ENCODE measurements at regions not wholly inside any gene's neighbourhood (a gene's known extent, or its start where the extent isn't known, plus 50 kb on each side); places are given as distances from the start of the nearest gene placed in this dataset.
"Not testable (repeated sequence)": the region's sequence is repeated elsewhere in the genome, so short reads cannot be mapped to it uniquely, and the experiment has no call there.

DNA sequence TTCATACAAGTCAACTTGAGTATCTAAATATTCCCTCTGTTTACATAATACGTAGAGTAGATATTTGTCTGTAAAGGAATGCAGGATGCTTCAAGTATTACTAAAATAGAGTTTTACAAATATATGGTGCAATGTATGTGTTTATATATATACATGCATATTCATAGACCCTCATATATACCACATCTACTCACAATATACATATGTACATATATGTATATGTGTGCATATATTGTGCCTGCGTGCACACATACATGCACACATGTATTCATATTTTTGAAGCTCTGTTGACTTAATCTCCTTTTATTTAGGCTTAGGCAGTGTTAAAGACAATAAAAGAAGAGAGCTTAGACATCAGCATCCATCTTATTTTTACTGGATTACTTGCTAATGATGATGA is 616.6 kb upstream of the GOT2 start:
- no peak for FAIRE-seq

- FAIRE-seq: no peak
Measured at GRCh38 chr16:59342669-59343068, 608.6 kb upstream of the GOT2 start.

- FAIRE-seq: no peak
Measured at GRCh38 chr16:59341368-59341767, 607.3 kb upstream of the GOT2 start.

DNA sequence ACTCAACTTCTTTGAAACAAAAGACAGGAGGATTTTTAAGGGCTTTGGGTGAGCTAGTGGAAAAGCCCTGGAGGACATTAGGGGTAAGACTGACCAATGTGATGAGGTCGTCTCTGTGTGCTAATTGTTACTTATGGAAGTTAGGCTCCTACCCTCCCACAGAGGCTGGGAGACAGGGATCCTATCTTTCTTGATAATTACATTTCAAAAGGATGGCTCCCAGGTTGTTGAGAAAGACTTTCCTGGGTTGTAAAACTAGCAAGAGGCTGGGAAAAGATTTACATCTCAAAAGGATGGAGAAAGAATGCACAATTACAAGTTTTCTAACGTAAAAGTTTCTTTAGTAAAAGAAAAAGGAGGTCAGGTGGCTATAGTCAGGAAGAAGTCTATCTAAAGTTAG is 605.8 kb upstream of the GOT2 start:
- FAIRE-seq: no peak

DNA sequence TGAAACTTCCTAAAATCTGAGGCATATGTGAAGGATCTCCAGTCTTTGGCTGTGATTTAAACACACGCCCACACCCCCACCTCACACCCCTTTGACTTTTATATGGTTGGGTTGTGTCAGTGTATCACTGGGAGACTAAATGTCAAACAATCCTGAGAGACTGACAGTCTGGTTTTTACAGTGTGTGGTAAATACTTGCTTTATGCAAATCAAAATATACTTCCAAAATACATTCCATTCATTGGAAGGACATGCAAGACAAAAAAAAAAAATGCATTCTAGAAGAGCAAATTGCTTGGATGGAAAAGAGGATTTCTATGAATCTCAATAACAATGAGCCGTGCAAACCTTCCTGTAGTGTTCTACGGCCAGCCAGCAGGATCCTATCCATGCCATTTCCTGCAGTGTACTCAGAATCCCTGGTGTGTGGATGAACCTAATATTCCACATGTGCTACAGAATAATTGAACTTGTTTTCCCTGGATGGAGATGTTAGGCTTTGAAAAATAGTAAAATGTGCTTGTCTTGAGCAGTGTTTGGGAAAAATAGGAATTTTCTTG is 602.1 kb upstream of the GOT2 start:
- no peak for FAIRE-seq

- not testable (repeated sequence) for FAIRE-seq
Measured at GRCh38 chr16:59331708-59332107, 597.6 kb upstream of the GOT2 start.

DNA sequence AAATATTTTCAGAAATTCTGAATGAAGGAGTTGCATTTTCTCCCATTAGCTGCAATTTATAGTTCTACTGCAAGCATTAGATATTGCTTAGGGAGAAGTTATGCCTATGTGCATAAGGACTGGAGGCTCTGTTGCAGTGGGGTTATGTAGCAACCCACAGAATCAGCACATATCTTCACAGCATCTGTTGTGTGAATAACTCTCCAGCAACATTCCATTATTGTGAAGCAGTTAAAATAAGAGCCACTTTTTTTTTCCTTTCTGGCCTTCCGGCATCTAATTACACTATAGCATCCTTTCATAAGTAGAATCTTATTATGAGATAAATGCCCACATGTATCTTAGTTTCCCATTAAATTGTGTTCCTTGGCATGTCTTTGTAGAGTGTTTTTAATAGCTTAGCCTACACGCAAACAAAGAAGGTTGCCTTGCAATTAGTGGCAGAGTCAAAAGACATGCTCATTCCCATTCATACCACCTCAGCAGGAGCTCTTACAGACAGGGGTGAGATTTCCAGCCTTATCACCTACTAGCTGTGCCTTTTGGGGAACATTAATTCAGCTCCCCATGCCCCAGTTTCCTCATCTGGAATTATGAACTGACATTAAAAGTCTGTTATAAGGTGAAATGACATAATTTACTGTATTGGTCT is 596.0 kb upstream of the GOT2 start:
- no peak for FAIRE-seq

DNA sequence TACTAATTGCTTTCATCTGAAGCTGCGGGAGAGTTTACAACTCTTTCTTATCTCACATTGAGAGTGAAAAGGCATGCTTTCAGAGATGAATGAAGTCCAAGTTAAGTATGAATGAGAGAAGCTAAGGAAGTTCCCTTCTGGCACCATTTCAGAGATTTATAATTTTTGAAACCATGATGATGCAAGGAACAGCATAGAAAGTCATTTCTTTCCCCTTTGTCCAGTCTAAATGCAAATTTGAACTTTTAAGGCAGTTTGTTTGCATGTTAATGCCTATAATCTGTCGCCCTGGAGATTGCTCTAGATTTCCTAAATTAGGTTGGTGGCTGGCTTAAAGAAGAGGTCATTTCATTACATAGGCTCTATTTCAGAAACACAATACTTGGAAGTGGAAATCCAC is 594.8 kb upstream of the GOT2 start:
- no peak for FAIRE-seq

DNA sequence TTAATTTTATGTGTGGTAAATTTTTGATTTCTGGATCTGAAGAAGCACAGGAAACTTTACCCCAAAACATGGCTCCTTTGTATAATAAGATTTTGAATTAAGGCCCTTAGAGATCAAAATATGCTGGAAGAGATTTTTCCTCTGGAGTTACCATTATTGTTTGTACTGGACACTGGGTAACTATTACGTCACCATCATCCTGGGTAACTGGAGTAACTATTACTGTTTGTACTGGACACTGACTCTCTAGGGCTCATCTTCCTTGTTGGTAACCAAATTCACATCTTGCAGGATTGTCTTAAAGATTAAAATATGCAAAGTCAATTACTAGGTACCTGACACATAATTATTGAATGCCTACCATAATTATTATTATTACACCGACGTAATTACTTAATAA is 593.8 kb upstream of the GOT2 start:
- no peak for FAIRE-seq

GRCh38 chr16:59326955-59327354 is 592.8 kb upstream of the GOT2 start:
- no peak for FAIRE-seq

DNA sequence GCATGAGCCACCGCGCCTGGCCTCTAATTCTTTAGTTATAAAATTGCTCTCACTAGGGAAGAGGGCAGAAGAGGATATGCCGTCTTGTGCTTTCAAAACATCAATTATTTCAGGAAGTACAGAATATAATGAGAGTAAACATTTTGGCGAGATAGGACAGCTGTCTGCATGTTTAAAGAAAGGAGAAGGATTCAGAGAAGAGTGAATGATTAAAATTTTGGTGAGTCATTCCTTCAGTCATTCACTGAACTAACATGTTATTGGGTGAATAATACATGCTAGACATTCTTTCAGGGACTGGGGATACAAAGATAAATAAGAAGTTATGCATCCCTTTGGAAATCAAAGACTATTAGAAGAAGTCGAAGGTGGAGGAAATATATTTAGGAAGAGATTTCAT is 590.3 kb upstream of the GOT2 start:
- no peak for FAIRE-seq

DNA sequence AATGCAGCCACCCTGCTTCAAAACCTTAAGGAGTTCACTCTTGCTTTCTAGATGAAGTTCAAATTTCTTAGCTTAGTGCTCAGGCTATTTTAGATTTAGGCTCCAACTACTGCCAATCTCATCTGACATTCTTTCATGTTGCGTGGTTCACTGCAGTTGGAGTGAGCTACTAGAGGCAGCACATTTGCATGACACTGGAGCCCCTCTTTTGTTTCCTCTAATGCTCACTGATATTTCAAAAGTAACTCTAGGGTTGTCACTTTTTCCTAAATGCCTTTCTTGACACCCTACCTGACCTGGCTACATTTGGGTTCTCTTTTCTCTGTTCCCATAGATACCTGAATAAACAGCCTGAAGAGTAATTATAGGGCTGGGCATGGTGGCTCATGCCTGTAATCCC is 586.5 kb upstream of the GOT2 start:
- no peak for FAIRE-seq

DNA sequence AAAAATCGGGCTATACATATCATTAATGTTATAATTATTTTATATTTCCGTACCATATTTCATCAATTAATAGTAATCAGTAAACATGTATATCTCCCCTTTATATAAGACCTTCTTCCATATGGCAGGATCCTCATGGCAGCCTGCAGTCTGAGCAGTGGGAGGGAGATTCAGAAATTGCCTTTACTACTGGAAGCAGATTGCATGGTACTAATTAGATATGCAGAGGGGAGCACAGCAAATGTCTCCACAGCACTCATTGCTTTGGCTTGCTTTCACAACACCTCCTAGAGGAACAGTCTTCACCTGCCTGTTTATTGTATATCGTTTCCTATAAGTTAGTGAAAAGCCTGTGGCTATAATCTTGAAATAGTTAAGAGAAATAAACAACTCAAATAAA is 585.8 kb upstream of the GOT2 start:
- FAIRE-seq: no peak

DNA sequence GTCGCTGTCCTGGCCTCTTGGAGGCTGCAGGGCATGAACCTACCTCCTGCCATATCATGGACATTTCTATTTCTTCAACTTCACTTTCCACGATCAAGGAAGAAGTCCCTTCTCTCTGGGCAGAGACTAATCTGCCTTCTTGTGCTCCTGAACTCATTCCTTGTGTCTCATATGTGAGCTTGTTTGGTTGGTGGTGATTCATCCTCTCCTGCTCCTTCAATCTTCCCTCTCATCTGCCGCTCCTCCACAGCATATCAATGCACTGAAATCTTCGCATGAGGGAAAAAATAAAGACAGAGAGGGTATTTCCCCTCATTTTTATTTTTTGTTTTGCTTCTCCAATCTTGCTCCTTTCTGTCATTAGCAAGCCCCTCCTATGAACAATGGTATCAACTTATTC is 571.7 kb upstream of the GOT2 start:
- no peak for FAIRE-seq

GRCh38 chr16:59296888-59297287 is 562.8 kb upstream of the GOT2 start:
- no peak for FAIRE-seq

DNA sequence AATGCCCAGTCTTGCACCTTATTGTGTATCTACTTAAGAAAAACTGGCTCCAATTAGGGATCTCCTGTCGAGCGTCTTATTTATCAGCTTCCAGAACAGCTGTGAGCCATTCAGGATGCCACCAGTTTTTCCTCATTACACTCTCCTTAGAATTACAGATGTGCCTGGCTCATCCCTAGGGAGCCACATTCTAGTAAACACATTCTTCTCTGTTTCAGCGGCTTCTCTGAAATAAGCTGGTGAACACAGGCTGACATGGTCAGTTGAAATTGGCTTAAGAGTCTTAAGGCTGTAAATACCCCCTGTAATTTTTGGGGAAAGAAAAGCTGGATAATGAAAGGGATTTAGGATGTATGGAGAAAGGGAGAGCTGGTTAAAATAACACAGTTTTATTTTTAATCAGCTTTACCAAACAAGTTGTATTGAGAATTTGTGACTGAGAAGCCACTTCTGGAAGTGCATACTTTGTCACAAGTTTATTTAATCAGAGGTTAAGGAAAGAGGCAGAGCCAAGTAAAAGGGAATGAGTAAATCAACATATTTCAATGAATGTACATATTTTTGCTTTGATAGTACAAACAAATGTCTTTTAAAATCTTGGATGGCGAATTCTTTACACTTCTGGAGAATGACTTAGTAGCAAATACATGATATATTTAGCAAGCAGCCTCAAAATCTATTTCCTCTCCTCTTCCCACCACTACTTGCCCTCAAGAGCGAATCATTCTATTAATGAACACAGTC is 562.0 kb upstream of the GOT2 start:
- FAIRE-seq: no peak

DNA sequence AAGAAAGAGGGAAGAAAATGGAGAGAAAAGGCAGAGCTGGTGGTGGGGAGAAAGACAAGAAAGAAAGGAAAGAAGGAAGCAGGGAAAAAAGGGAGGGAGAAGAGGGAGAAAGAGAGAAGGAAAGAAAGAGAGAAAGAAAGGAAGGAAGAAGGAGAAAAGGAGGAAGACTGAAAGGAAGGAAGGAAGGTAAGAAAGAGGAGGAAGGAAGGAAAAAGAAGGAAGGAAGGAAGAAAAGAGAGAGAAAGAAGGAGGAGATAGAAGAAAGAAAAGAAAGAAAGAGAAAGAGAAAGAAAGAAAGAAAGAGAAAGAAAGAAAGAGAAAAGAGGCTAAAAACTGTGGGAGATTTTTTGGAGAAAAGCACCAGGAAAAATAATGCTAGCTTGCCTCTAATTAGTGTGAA is 561.4 kb upstream of the GOT2 start:
- FAIRE-seq: no peak

- no peak for FAIRE-seq
Measured at GRCh38 chr16:59290718-59291117, 556.6 kb upstream of the GOT2 start.

DNA sequence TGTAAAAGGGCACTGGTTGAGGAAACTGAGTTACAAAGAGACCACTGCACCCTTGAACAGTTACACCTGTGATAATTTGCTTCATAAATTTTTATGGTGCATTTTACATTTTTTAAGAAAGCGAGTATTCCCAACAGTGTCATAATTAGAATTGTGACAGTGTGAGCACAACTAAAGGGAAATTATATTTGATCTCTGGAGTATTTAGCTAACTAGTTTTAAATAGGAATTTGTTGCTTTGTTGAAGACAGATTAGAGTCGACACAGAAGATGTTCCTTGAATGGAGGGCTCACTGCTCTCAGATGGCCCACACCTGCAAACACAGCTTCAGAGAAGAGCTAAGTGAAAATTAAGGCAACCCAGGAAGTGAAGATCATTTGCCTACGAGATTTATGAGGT is 555.0 kb upstream of the GOT2 start:
- FAIRE-seq: no peak

- FAIRE-seq: no peak
Measured at GRCh38 chr16:59274141-59274540, 540.0 kb upstream of the GOT2 start.

DNA sequence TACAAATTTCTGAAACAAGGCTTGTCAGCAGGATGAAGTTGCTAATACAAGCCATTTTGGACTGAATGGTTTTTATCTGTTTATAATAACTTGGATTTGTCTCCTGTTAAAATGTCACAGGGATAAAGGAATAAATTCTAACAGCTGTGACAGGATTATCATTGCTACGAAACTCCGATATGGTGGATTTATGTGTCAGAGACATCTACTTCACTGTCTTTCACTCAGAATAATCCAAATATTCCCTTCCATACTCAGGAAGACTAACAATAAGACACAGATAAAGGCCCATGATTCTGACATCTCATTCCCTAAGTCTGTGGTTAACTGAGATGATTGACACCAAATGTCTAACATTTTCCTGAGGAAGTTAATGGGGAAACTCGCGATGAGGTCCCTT is 529.8 kb upstream of the GOT2 start:
- FAIRE-seq: no peak

- FAIRE-seq: no peak
Measured at GRCh38 chr16:59260892-59261291, 526.8 kb upstream of the GOT2 start.

DNA sequence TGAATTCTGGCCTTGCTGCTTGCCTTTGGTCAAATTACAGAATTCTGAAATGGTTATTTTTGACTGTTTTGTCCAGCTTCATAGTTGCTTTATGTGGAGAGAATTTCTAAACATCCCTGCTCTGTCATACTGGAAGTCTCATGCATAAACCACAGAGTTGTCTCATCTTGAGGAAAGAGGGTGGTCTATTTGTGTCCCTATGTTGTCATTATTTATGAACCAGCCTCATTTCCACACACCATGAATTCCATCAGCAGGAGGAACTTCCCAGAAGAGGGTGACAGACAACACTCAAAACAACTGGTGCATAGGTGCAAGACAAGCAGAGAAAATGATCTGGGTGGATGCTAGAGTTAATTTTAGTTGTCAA is 525.8 kb upstream of the GOT2 start:
- FAIRE-seq: no peak

- no peak for FAIRE-seq
Measured at GRCh38 chr16:59259074-59259949, 525.2 kb upstream of the GOT2 start.
